ENCODE measurements at regions not wholly inside any gene's neighbourhood (a gene's known extent, or its start where the extent isn't known, plus 50 kb on each side); places are given as distances from the start of the nearest gene placed in this dataset.
"Not testable (repeated sequence)": the region's sequence is repeated elsewhere in the genome, so short reads cannot be mapped to it uniquely, and the experiment has no call there.

- H3K4me3 Mint-ChIP-seq: no peak overlapping the region
- H3K36me3 Mint-ChIP-seq: no peaks in the 10 kb centered on the region
- H3K9me3 Mint-ChIP-seq: no peaks in the 10 kb centered on the region
- H3K4me1 Mint-ChIP-seq: peaks cover 4% of the 10 kb centered on the region
- no peaks in the 10 kb centered on the region for H3K27me3 Mint-ChIP-seq
- no peak for DNase-seq
- H3K27ac Mint-ChIP-seq: no peak overlapping the region
These were observed 349.6 kb upstream of the KCNMB2 start for GRCh38 chr3:178186666-178187065.

DNA sequence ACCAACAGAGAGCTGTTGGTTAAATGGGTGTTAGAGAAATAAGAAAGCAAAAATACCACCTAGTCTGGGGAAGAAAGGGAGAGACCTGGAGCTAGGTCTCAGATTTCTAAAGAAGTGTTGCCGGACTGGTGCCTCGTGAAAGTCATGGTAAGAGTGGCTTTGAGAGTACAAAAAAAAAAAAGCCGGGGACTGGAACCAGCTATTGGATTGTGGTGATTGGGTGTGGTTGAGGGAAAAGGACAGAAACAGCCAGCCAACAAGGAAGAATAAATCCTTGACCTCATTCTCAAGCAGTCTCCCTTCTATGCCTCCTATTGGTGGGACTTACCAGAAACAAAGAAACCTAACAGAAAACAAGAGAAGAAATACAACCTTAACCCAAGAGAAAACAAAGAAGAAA, 346.4 kb upstream of the KCNMB2 start:
- Mint-ChIP-seq H3K4me3 (no peak overlapping the region), H3K36me3 (no peaks in the 10 kb centered on the region), H3K4me1 (peaks cover 8% of the 10 kb centered on the region), H3K27ac (no peak overlapping the region), H3K9me3 (no peaks in the 10 kb centered on the region), H3K27me3 (no peaks in the 10 kb centered on the region)
- DNase-seq: no peak

DNA sequence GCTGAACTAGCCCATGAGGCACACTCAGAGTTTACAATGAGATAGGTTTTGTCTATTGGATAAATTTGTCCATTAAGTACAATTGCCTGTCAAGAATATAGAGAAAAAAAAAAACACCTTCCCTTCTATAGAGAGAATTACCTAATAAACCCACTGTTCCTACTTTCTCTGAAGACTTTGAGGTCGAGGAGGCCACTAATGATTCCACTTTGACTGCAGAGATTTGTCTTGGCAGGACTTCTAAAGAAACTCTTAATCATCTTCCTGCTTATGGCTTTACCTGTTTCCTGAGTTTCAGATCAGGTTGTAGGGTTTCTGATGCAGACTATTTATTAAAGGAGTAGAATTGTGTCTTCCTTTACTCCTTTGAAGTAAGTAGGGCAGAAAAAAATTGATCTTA, 342.4 kb upstream of the KCNMB2 start:
- H3K4me1 Mint-ChIP-seq: peaks cover 4% of the 10 kb centered on the region
- H3K4me3 Mint-ChIP-seq: no peak overlapping the region
- H3K36me3 Mint-ChIP-seq: no peaks in the 10 kb centered on the region
- H3K27me3 Mint-ChIP-seq: no peaks in the 10 kb centered on the region
- DNase-seq: no peak
- no peaks in the 10 kb centered on the region for H3K9me3 Mint-ChIP-seq
- H3K27ac Mint-ChIP-seq: no peak overlapping the region

- Mint-ChIP-seq H3K9me3 (no peaks in the 10 kb centered on the region), H3K4me3 (no peak overlapping the region), H3K27ac (no peak overlapping the region), H3K27me3 (no peaks in the 10 kb centered on the region), H3K4me1 (peaks cover 4% of the 10 kb centered on the region), H3K36me3 (no peaks in the 10 kb centered on the region)
- no peak for DNase-seq
These were observed 341.7 kb upstream of the KCNMB2 start for GRCh38 chr3:178194539-178194938.

DNA sequence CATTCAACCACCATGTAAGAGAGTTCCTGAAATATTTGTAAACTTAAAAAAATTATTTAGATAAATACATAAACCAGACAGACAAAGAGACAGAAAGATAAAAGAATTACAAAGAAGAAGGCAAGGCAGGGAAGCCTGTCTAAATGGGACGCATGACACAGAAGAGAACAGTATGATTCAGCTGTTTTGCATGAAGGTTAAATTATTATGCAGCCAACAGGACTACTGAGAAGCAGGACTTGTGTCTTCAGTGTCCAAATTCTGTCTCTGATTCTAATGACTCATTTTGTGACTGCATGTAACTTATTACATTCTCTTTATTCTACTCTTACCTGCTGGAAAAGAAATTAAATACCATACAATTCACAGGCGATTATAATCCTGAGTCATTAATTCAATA, 340.4 kb upstream of the KCNMB2 start:
- no peak for DNase-seq
- no peak overlapping the region for H3K4me3 Mint-ChIP-seq
- H3K27me3 Mint-ChIP-seq: no peaks in the 10 kb centered on the region
- no peak overlapping the region for H3K27ac Mint-ChIP-seq
- H3K9me3 Mint-ChIP-seq: no peaks in the 10 kb centered on the region
- H3K36me3 Mint-ChIP-seq: no peaks in the 10 kb centered on the region
- peaks cover 4% of the 10 kb centered on the region for H3K4me1 Mint-ChIP-seq

- Mint-ChIP-seq H3K4me1 (peaks cover 4% of the 10 kb centered on the region), H3K9me3 (no peaks in the 10 kb centered on the region), H3K36me3 (no peaks in the 10 kb centered on the region), H3K4me3 (no peak overlapping the region), H3K27me3 (no peaks in the 10 kb centered on the region), H3K27ac (no peak overlapping the region)
- DNase-seq: no peak
These were observed 337.9 kb upstream of the KCNMB2 start for GRCh38 chr3:178198329-178198728.

DNA sequence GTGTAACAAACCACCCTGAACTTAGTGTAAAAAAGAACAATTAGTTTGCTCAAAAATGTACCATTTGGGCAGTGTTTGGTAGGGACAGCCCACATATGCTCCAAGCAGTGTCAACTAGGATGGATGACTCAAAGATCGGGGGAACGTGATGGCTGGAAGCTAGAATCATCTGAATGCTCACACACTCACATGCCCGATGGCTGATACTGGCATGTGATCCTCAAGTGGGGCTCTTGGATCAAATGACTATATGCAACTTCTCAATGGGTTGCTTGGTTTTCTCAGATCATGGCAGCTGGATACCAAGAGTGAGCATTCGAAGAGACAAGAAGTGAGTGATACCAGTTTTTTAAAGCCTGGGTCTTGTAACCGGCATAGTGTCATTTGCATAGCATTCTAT, 335.9 kb upstream of the KCNMB2 start:
- no peaks in the 10 kb centered on the region for H3K27me3 Mint-ChIP-seq

DNA sequence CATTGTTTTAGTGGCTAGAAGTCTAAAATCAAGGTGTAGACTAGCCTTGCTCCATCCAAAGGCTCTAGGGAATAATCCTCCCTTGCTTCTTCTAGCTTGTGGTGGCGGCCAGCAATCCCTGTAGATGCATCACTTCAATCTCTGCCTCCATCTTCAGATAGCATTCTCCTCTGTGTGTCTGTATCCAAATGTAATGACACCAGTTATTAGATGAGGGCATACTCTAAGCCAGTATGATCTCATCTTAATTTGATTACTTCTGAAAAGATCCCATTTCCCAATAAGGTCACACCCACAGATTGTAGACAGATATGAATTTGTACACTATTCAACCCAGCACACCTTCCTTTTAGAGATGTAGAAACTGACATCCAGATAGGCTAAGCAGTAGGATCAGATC, 334.5 kb upstream of the KCNMB2 start:
- H3K4me3 Mint-ChIP-seq: no peak overlapping the region
- no peaks in the 10 kb centered on the region for H3K9me3 Mint-ChIP-seq
- no peak overlapping the region for H3K27ac Mint-ChIP-seq
- H3K27me3 Mint-ChIP-seq: no peaks in the 10 kb centered on the region
- H3K36me3 Mint-ChIP-seq: no peaks in the 10 kb centered on the region
- DNase-seq: no peak
- no peaks in the 10 kb centered on the region for H3K4me1 Mint-ChIP-seq

More for the DNA sequence above, 335.9 kb upstream of the KCNMB2 start:
- no peaks in the 10 kb centered on the region for H3K9me3 Mint-ChIP-seq
- no peaks in the 10 kb centered on the region for H3K4me1 Mint-ChIP-seq
- no peaks in the 10 kb centered on the region for H3K36me3 Mint-ChIP-seq
- no peak for DNase-seq
- no peak overlapping the region for H3K27ac Mint-ChIP-seq
- H3K4me3 Mint-ChIP-seq: no peak overlapping the region

DNA sequence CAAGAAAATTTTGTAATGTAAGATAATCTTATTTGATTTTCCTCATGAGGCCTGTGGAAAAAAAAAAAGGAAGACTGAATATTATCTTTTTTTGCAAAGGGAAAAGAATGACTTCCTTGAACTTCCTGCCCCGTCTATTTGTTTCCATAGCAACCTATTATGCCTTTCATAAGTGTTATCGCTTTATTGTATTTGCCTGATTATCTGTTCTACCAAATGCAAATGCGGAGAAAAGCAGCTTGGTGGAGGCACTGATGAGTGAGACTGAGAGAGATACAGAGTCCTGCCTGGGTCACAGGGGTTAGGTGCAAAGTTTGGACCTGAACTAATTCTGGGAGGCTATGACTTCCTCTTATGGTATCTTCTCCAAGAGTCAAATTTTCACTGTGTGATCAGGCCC, 334.0 kb upstream of the KCNMB2 start:
- no peaks in the 10 kb centered on the region for H3K4me1 Mint-ChIP-seq
- no peaks in the 10 kb centered on the region for H3K9me3 Mint-ChIP-seq
- H3K27me3 Mint-ChIP-seq: no peaks in the 10 kb centered on the region
- no peaks in the 10 kb centered on the region for H3K36me3 Mint-ChIP-seq
- no peak for DNase-seq
- no peak overlapping the region for H3K4me3 Mint-ChIP-seq
- H3K27ac Mint-ChIP-seq: no peak overlapping the region

DNA sequence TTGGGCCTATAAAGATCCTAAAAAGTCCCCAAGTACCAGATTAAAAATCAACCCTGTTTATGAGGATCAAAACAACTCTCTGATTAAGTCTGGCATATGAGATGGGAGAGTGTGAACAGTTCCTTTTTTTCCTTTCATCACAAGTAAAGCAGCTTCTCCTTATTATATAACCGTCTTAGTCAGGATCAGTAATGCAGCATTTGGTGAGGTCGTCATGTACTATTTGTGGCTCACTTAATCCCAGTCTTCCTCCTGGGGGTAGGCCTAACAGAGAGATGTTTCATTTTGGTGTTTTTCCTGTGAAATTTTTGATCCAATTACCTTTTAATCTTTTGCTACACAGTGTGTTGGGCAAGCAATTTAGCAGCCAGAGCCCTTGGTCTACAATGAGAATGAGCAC, 333.1 kb upstream of the KCNMB2 start:
- Mint-ChIP-seq H3K9me3 (no peaks in the 10 kb centered on the region), H3K4me1 (no peaks in the 10 kb centered on the region), H3K27me3 (no peaks in the 10 kb centered on the region), H3K4me3 (no peak overlapping the region), H3K36me3 (no peaks in the 10 kb centered on the region), H3K27ac (no peak overlapping the region)
- DNase-seq: no peak

GRCh38 chr3:178203650-178204049, 332.6 kb upstream of the KCNMB2 start:
- no peak for DNase-seq
- Mint-ChIP-seq H3K4me1 (no peaks in the 10 kb centered on the region), H3K9me3 (no peaks in the 10 kb centered on the region), H3K27ac (no peak overlapping the region), H3K4me3 (no peak overlapping the region), H3K27me3 (no peaks in the 10 kb centered on the region), H3K36me3 (no peaks in the 10 kb centered on the region)

DNA sequence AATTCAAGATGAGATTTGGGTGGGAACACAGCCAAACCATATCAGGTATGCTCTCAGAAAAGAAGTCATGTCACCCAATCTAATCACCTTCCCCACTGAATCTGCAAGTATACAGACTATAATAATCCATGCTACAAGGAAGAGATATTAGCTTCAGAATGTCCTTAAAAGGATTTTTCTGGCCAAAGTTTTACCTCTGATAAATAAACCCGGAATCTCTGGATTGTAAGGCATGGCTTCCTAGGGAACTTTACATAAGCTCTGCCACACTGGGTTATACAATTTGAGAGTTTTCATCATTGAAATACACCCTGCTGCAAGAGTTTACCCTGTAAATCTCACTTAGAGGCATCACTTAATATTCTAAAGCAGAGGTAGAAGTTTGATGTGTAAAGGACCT, 330.5 kb upstream of the KCNMB2 start:
- no peak overlapping the region for H3K4me3 Mint-ChIP-seq
- H3K36me3 Mint-ChIP-seq: no peaks in the 10 kb centered on the region
- DNase-seq: no peak
- H3K27ac Mint-ChIP-seq: no peak overlapping the region
- H3K9me3 Mint-ChIP-seq: no peaks in the 10 kb centered on the region
- no peaks in the 10 kb centered on the region for H3K4me1 Mint-ChIP-seq
- no peaks in the 10 kb centered on the region for H3K27me3 Mint-ChIP-seq

- no peaks in the 10 kb centered on the region for H3K9me3 Mint-ChIP-seq
- H3K4me1 Mint-ChIP-seq: no peaks in the 10 kb centered on the region
- H3K27ac Mint-ChIP-seq: no peak overlapping the region
These were observed 329.7 kb upstream of the KCNMB2 start for GRCh38 chr3:178206521-178206920.

DNA sequence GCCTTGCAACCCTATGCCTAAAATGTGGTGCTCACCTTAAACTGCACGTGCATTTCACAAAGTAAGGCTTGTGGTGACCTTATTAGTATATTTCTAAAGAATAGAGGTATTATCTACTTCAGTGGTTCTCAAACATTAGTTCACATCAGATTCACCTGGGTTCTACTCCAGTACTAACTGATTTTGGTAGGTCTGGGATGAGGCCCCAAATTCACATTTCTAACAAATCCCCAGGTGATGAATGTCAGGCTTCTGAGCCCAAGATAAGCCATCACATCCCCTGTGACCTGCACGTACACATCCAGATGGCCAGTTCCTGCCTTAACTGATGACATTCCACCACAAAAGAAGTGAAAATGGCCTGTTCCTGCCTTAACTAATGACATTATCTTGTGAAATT, 329.1 kb upstream of the KCNMB2 start:
- H3K27ac Mint-ChIP-seq, H3K36me3 Mint-ChIP-seq, H3K27me3 Mint-ChIP-seq, H3K9me3 Mint-ChIP-seq, H3K4me3 Mint-ChIP-seq, DNase-seq, H3K4me1 Mint-ChIP-seq: not testable (repeated sequence)

More at GRCh38 chr3:178206521-178206920, 329.7 kb upstream of the KCNMB2 start:
- no peak for DNase-seq
- Mint-ChIP-seq H3K36me3 (no peaks in the 10 kb centered on the region), H3K27me3 (no peaks in the 10 kb centered on the region), H3K4me3 (no peak overlapping the region)

DNA sequence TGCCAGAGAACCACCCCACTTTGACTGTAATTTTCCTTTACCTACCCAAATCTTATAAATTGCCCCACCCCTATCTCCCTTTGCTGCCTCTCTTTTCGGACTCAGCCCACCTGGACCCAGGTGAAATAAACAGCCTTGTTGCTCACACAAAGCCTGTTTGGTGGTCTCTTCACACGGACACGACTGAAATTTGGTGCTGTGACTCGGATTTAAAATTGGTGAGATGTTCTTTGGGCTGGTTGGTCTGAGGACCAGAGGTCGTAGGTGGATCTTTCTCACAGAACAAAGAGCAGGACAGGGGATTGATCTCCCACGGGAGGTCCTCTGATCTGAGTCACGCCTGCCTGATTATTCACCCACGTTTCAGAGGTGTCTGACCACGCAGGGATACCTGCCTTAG, 328.6 kb upstream of the KCNMB2 start:
- not testable (repeated sequence) for H3K27me3 Mint-ChIP-seq, H3K4me1 Mint-ChIP-seq, H3K27ac Mint-ChIP-seq, H3K9me3 Mint-ChIP-seq, DNase-seq, H3K4me3 Mint-ChIP-seq, H3K36me3 Mint-ChIP-seq

DNA sequence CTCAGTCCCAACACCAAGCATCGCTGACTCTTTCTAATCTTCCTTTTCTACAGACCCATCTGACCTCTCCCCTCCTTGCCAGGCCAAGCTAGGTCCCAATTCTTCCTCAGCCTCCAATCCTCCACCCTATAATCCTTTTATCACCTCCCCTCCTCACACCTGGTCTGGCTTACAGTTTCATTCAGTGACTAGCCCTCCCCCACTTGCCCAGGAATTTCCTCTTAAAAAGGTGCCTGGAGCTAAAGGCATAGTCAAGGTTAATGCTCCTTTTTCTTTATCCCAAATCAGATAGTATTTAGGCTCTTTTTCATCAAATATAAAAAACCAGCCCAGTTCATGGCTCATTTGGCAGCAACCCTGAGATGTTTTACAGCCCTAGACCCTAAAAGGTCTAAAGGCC, 327.1 kb upstream of the KCNMB2 start:
- not testable (repeated sequence) for H3K27me3 Mint-ChIP-seq, H3K4me3 Mint-ChIP-seq, DNase-seq, H3K4me1 Mint-ChIP-seq, H3K36me3 Mint-ChIP-seq, H3K9me3 Mint-ChIP-seq, H3K27ac Mint-ChIP-seq

GRCh38 chr3:178209618-178210017, 326.6 kb upstream of the KCNMB2 start:
- not testable (repeated sequence) for DNase-seq, H3K4me1 Mint-ChIP-seq, H3K9me3 Mint-ChIP-seq, H3K27ac Mint-ChIP-seq, H3K27me3 Mint-ChIP-seq, H3K36me3 Mint-ChIP-seq, H3K4me3 Mint-ChIP-seq
